HG02759 (cell line): ENCODE measurements at regions not wholly inside any gene's neighbourhood (a gene's known extent, or its start where the extent isn't known, plus 50 kb on each side); places are given as distances from the start of the nearest gene placed in this dataset.

Experiments used
- ATAC-seq: cut with Tn5 transposase; IDR thresholded peaks from one replicate; pipeline ENCODE4 v1.9.1; 2021; ENCODE audit warnings: mild to moderate bottlenecking, moderate library complexity; ENCODE audit not compliant: unreplicated experiment

- ATAC-seq: no peak
Observed at GRCh38 chr11:88405853-88406252, 68.3 kb upstream of the CTSC start.

GRCh38 chr11:88404932-88405710, 67.6 kb upstream of the CTSC start:
- no peak for ATAC-seq

GRCh38 chr11:88404391-88404790, 66.9 kb upstream of the CTSC start:
- no peak for ATAC-seq

GRCh38 chr11:88402784-88403183, 65.2 kb upstream of the CTSC start:
- ATAC-seq: no peak

- peak; percentile 40 for ATAC-seq
Observed at GRCh38 chr11:88402192-88402715, 64.7 kb upstream of the CTSC start.

- ATAC-seq: no peak
Observed at GRCh38 chr11:88398791-88399570, 61.4 kb upstream of the CTSC start.

GRCh38 chr11:88398372-88398771, 60.8 kb upstream of the CTSC start:
- peak; percentile 42 for ATAC-seq

- no peak for ATAC-seq
Observed at GRCh38 chr11:88390254-88390653, 52.7 kb upstream of the CTSC start.

GRCh38 chr11:88387957-88388356, 50.4 kb upstream of the CTSC start:
- ATAC-seq: no peak
